ENCODE measurements at regions not wholly inside any gene's neighbourhood (a gene's known extent, or its start where the extent isn't known, plus 50 kb on each side); places are given as distances from the start of the nearest gene placed in this dataset.
A peak's percentile ranks its signal among the peaks of the same experiment; 100 is the strongest.

DNA sequence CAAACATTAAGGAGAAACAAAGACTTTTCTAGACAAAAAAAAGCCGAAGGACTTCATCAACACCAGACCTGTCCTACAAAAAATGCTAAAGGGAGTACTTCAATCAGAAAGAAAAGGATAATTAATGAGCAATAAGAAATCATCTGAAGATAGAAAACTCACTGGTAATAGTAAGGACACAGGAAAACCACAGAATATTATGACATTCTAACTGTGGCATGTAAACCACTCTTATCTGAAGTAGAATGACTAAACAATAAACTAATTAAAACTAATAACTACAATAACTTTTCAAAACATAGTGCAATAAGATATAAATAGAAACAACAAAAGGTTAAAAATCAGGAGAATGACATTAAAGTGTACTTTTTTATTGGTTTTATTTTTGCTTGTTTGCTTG, 584.5 kb upstream of the CCDC54 start:
- Histone ChIP-seq H3K27me3 (ENCODE audit: insufficient read depth) (no peaks in the 10 kb centered on the region), H2AFZ (ENCODE audit: low read depth) (no peak overlapping the region), H3K27ac (ENCODE audit: low read depth in 2 of 2, low read length in 1 of 2) (no peak overlapping the region), H3F3A (replicated peaks; ENCODE audit: insufficient read depth) (no peaks in the 10 kb centered on the region), H3K4me3 (ENCODE audit: low read depth in 2 of 2, low read length in 1 of 2) (no peak overlapping the region), H4K20me1 (ENCODE audit: insufficient read depth) (no peaks in the 10 kb centered on the region), H3K9me3 (0 out of 2 replicates have a peak, but pooled peaks cover 5% of the 10 kb centered on the region), H3K4me2 (no peak overlapping the region), H3K79me2 (ENCODE audit: insufficient read depth) (no peaks in the 10 kb centered on the region; the same call in 1 of the 2 replicates), H3K9me2 (no peaks in the 10 kb centered on the region), H3K4me1 (ENCODE audit: control insufficient read depth in 1 of 2, insufficient read depth in 2 of 2, low read depth in 1 of 2, low read length in 1 of 2) (peaks cover 0 to 5% of the 10 kb centered on the region in 2 experiments; a peak in 1 of 4 replicates), H3K9ac (no peak overlapping the region), H3K36me3 (replicated peaks in 1 of 2; ENCODE audit: control insufficient read depth in 1 of 2, insufficient read depth in 2 of 2, low read length in 1 of 2) (no peaks in the 10 kb centered on the region)
- POLR2A ChIA-PET, result no interaction called here
- WGBS (ENCODE audit: low lambda C conversion rate), result 92% methylated on average over 1 of the region's 1 CpG
- TF ChIP-seq, protein P1, sequence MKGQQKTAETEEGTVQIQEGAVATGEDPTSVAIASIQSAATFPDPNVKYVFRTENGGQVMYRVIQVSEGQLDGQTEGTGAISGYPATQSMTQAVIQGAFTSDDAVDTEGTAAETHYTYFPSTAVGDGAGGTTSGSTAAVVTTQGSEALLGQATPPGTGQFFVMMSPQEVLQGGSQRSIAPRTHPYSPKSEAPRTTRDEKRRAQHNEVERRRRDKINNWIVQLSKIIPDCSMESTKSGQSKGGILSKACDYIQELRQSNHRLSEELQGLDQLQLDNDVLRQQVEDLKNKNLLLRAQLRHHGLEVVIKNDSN (IDR thresholded peaks at IDR 0.05; ENCODE audit: borderline replicate concordance, low read depth), result no peak
- no peak for TF ChIP-seq RFX5 (IDR thresholded peaks at IDR 0.05; ENCODE audit: low read length)
- TF ChIP-seq, protein P2, sequence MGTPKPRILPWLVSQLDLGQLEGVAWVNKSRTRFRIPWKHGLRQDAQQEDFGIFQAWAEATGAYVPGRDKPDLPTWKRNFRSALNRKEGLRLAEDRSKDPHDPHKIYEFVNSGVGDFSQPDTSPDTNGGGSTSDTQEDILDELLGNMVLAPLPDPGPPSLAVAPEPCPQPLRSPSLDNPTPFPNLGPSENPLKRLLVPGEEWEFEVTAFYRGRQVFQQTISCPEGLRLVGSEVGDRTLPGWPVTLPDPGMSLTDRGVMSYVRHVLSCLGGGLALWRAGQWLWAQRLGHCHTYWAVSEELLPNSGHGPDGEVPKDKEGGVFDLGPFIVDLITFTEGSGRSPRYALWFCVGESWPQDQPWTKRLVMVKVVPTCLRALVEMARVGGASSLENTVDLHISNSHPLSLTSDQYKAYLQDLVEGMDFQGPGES (IDR thresholded peaks at IDR 0.05; ENCODE audit: low read depth, low read length), result no peak
- TF ChIP-seq FOSL2 (IDR thresholded peaks at IDR 0.05; ENCODE audit: borderline replicate concordance, low read depth), result no peak
- TF ChIP-seq FOXM1 (IDR thresholded peaks at IDR 0.05; ENCODE audit: low read depth), result no peak
- TF ChIP-seq GATA2 (CRISPR knock-in tag; IDR thresholded peaks at IDR 0.05), result no peak
- no peak for TF ChIP-seq TCF12 (IDR thresholded peaks at IDR 0.05)
- TF ChIP-seq YY1 (IDR thresholded peaks at IDR 0.05; ENCODE audit: low read depth), result no peak
- TF ChIP-seq NFIC (IDR thresholded peaks at IDR 0.05; ENCODE audit: borderline replicate concordance), result no peak
- no peak for TF ChIP-seq NRF1 (IDR thresholded peaks at IDR 0.05; ENCODE audit: low read depth, low read length)
- no peak for DNase-seq
- CTCF ChIA-PET, result no interaction called here

DNA sequence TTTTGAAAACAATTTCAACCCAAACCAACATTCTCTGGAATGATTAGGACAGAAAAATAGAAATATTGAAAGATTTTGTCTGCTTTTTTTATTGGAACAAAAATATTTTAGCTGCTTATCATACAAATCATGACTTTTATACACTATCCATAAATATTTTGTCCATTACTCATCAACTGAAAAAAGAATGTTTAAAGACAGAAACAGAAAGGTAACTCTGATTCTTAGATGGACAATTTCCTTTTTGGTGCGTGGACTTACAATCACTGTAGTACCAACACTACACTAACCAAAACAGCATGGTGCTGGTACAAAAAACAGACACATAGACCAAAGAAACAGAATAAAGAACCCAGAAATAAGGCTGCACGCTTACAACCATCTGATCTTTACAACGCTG, 582.8 kb upstream of the CCDC54 start:
- H3K79me2 ChIP-seq (ENCODE audit: insufficient read depth), result no peaks in the 10 kb centered on the region; the same call in 1 of the 2 replicates
- 0 out of 2 replicates have a peak, but pooled peaks cover 5% of the 10 kb centered on the region for H3K9me3 ChIP-seq
- H3F3A ChIP-seq (replicated peaks; ENCODE audit: insufficient read depth), result no peaks in the 10 kb centered on the region
- no peaks in the 10 kb centered on the region; a peak in 1 of 4 replicates for H3K4me1 ChIP-seq (ENCODE audit: control insufficient read depth in 1 of 2, insufficient read depth in 2 of 2, low read depth in 1 of 2, low read length in 1 of 2)
- DNase-seq, result no peak
- POLR2A ChIA-PET, result no interaction called here
- no peak overlapping the region; the same call in 1 of the 2 replicates for H2AFZ ChIP-seq (ENCODE audit: low read depth)
- no peak overlapping the region for H3K27ac ChIP-seq (ENCODE audit: low read depth in 2 of 2, low read length in 1 of 2)
- no peak overlapping the region for H3K9ac ChIP-seq
- no peaks in the 10 kb centered on the region for H3K27me3 ChIP-seq (ENCODE audit: insufficient read depth)
- CTCF ChIA-PET, result no interaction called here
- H3K4me2 ChIP-seq, result no peak overlapping the region
- no peaks in the 10 kb centered on the region for H4K20me1 ChIP-seq (ENCODE audit: insufficient read depth)
- H3K4me3 ChIP-seq (ENCODE audit: low read depth in 2 of 2, low read length in 1 of 2), result no peak overlapping the region
- no peaks in the 10 kb centered on the region for H3K36me3 ChIP-seq (replicated peaks in 1 of 2; ENCODE audit: control insufficient read depth in 1 of 2, insufficient read depth in 2 of 2, low read length in 1 of 2)
- TF ChIP-seq TAF1 (IDR thresholded peaks at IDR 0.05; ENCODE audit: borderline replicate concordance, low read depth, low read length) (no peak), FOSL2 (IDR thresholded peaks at IDR 0.05; ENCODE audit: borderline replicate concordance, low read depth) (0 out of 2 replicates have a peak, but pooled peaks have one; percentile 10)
- 85% methylated on average over 3 of the region's 3 CpGs for WGBS (ENCODE audit: low lambda C conversion rate)
- H3K9me2 ChIP-seq, result no peaks in the 10 kb centered on the region

DNA sequence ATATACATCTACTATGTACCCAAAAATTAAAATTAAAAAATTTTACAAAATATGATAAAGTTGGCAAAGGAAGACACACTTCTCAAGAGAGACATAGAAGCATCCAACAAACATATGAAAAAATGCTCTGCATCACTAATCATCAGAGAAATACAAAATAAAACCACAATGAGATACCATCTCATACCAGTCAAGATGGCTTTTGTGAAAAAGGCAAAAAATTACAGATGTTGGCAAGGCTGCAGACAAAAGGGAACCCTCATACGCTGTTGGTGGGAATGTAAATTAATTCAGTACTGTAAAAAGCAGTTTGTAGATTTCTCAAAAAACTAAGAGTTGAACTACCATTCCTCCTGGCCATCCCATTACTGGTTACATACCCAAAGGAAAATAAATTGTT, 581.7 kb upstream of the CCDC54 start:
- H3K4me2 ChIP-seq, result no peak overlapping the region
- TF ChIP-seq, protein P3, sequence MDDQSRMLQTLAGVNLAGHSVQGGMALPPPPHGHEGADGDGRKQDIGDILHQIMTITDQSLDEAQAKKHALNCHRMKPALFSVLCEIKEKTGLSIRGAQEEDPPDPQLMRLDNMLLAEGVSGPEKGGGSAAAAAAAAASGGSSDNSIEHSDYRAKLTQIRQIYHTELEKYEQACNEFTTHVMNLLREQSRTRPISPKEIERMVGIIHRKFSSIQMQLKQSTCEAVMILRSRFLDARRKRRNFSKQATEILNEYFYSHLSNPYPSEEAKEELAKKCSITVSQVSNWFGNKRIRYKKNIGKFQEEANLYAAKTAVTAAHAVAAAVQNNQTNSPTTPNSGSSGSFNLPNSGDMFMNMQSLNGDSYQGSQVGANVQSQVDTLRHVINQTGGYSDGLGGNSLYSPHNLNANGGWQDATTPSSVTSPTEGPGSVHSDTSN (IDR thresholded peaks at IDR 0.05), result 0 out of 2 replicates have a peak, but pooled peaks have one; percentile 5
- TF ChIP-seq EP300 (IDR thresholded peaks at IDR 0.05; ENCODE audit: borderline replicate concordance in 1 of 2, low read depth in 1 of 2, low read length in 1 of 2), result no peak
- TF ChIP-seq TCF12 (IDR thresholded peaks at IDR 0.05), result 0 out of 2 replicates have a peak, but pooled peaks have one; percentile 13
- ChIA-PET POLR2A (no interaction called here), CTCF (no interaction called here)
- no peak overlapping the region for H3K9ac ChIP-seq
- H3K9me2 ChIP-seq, result no peaks in the 10 kb centered on the region
- WGBS (ENCODE audit: low lambda C conversion rate), result 76% methylated on average over 1 of the region's 1 CpG
- no peaks in the 10 kb centered on the region for H3K4me1 ChIP-seq (ENCODE audit: control insufficient read depth in 1 of 2, insufficient read depth in 2 of 2, low read depth in 1 of 2, low read length in 1 of 2)
- H3K27ac ChIP-seq (ENCODE audit: low read depth in 2 of 2, low read length in 1 of 2), result no peak overlapping the region
- H3K27me3 ChIP-seq (ENCODE audit: insufficient read depth), result no peaks in the 10 kb centered on the region
- no peaks in the 10 kb centered on the region; the same call in 1 of the 2 replicates for H3K79me2 ChIP-seq (ENCODE audit: insufficient read depth)
- DNase-seq, result no peak
- H3F3A ChIP-seq (replicated peaks; ENCODE audit: insufficient read depth), result no peaks in the 10 kb centered on the region
- no peak overlapping the region for H3K4me3 ChIP-seq (ENCODE audit: low read depth in 2 of 2, low read length in 1 of 2)
- H3K36me3 ChIP-seq (replicated peaks in 1 of 2; ENCODE audit: control insufficient read depth in 1 of 2, insufficient read depth in 2 of 2, low read length in 1 of 2), result no peaks in the 10 kb centered on the region
- H4K20me1 ChIP-seq (ENCODE audit: insufficient read depth), result no peaks in the 10 kb centered on the region
- no peak overlapping the region for H2AFZ ChIP-seq (ENCODE audit: low read depth)
- 0 out of 2 replicates have a peak, but pooled peaks cover 5% of the 10 kb centered on the region for H3K9me3 ChIP-seq

Measured in SK-N-SH (cell line).